ENCODE measurements at regions not wholly inside any gene's neighbourhood (a gene's known extent, or its start where the extent isn't known, plus 50 kb on each side); places are given as distances from the start of the nearest gene placed in this dataset.

GRCh38 chr13:97057176-97057575 lies 62.9 kb upstream of the OXGR1 start:
- Mint-ChIP-seq H3K4me3 (no peak overlapping the region), H3K27ac (ENCODE audit: unreplicated experiment) (no peak overlapping the region), H3K9me3 (peaks cover 7% of the 10 kb centered on the region), H3K27me3 (ENCODE audit: low read depth) (peaks cover 3% of the 10 kb centered on the region), H3K4me1 (no peaks in the 10 kb centered on the region), H3K36me3 (ENCODE audit: low read depth) (no peaks in the 10 kb centered on the region)
- TF ChIP-seq, protein P1, sequence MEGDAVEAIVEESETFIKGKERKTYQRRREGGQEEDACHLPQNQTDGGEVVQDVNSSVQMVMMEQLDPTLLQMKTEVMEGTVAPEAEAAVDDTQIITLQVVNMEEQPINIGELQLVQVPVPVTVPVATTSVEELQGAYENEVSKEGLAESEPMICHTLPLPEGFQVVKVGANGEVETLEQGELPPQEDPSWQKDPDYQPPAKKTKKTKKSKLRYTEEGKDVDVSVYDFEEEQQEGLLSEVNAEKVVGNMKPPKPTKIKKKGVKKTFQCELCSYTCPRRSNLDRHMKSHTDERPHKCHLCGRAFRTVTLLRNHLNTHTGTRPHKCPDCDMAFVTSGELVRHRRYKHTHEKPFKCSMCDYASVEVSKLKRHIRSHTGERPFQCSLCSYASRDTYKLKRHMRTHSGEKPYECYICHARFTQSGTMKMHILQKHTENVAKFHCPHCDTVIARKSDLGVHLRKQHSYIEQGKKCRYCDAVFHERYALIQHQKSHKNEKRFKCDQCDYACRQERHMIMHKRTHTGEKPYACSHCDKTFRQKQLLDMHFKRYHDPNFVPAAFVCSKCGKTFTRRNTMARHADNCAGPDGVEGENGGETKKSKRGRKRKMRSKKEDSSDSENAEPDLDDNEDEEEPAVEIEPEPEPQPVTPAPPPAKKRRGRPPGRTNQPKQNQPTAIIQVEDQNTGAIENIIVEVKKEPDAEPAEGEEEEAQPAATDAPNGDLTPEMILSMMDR (conservative IDR thresholded peaks at IDR 0.05) = no peak
- DNase-seq (ENCODE audit: low read depth, low spot score) = no peak

- no peak overlapping the region for H3K4me3 Mint-ChIP-seq
- peaks cover 4% of the 10 kb centered on the region for H3K9me3 Mint-ChIP-seq
- no peaks in the 10 kb centered on the region for H3K36me3 Mint-ChIP-seq (ENCODE audit: low read depth)
- TF ChIP-seq, protein P1 (conservative IDR thresholded peaks at IDR 0.05) = no peak
- no peak for DNase-seq (ENCODE audit: low read depth, low spot score)
- H3K4me1 Mint-ChIP-seq = no peaks in the 10 kb centered on the region
- peaks cover 3% of the 10 kb centered on the region for H3K27me3 Mint-ChIP-seq (ENCODE audit: low read depth)
- no peak overlapping the region for H3K27ac Mint-ChIP-seq (ENCODE audit: unreplicated experiment)
Measured at GRCh38 chr13:97058391-97058790, 64.1 kb upstream of the OXGR1 start.

DNA sequence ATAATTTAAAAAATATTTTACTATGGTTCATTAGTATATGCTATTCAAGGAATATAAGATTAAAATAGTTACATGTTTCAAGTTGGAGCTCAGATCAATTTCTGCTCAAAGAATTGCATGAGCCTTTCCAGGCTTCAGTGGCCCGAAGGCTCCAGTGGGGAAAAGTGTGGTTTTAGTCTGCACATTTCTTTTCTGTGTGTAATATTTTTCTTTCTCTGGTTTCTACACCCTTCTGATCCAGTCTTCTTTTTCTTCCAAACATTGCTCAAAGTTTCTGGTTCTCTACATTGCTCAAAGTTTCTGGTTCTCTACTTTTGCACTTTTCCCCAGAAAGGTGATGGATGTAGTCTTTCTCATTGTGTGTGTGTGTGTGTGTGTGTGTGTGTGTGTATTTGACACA lies 64.7 kb upstream of the OXGR1 start:
- H3K4me3 Mint-ChIP-seq = no peak overlapping the region
- DNase-seq (ENCODE audit: low read depth, low spot score) = no peak
- no peaks in the 10 kb centered on the region for H3K4me1 Mint-ChIP-seq
- peaks cover 4% of the 10 kb centered on the region for H3K9me3 Mint-ChIP-seq
- no peak overlapping the region for H3K27ac Mint-ChIP-seq (ENCODE audit: unreplicated experiment)
- peaks cover 3% of the 10 kb centered on the region for H3K27me3 Mint-ChIP-seq (ENCODE audit: low read depth)
- TF ChIP-seq, protein P1 (conservative IDR thresholded peaks at IDR 0.05) = no peak
- H3K36me3 Mint-ChIP-seq (ENCODE audit: low read depth) = no peaks in the 10 kb centered on the region

DNA sequence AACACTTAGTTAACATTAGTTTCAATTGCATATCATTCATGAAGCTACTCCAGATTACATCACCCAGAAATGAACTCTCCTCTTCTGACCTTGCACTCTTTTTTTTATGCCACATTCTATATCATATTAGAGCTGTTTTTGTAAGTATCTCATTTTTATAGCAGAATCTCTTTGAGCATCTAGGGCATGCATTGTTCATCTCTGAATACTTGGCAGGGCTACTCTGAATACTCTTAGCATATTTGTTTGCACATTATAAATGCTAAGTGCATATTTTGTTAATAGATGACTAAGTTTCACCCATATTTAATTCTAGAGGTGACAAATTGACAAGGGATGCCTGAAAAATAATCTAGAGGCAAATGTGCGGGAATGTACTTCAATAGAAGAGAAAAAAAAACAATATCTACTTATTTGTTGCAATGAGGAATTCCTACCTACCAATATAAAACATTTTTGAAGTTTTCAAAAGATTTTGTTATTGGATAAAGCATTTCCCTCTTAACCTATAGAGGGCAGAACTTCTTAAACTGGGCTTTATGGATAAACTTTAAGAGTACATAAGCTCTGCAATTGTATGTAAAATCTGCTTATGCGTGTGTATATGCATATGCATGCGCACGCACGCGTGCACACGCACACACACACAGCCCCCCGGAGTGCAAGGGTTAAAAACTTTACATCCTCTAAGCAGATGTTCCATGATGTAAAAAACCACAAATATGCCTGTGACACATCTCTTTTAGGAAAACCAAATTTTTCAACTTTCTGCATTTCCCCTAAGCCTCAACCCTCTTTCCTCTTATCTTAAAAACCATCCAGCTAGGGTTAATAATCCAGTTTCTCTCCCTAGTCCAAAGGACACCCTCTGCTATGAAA lies 73.0 kb upstream of the OXGR1 start:
- TF ChIP-seq, protein P1 (conservative IDR thresholded peaks at IDR 0.05) = no peak
- no peak for DNase-seq (ENCODE audit: low read depth, low spot score)
- H3K9me3 Mint-ChIP-seq = peaks cover 2% of the 10 kb centered on the region
- no peaks in the 10 kb centered on the region for H3K4me1 Mint-ChIP-seq
- H3K27me3 Mint-ChIP-seq (ENCODE audit: low read depth) = peaks cover 6% of the 10 kb centered on the region
- H3K27ac Mint-ChIP-seq (ENCODE audit: unreplicated experiment) = no peak overlapping the region
- H3K4me3 Mint-ChIP-seq = no peak overlapping the region
- H3K36me3 Mint-ChIP-seq (ENCODE audit: low read depth) = no peaks in the 10 kb centered on the region

DNA sequence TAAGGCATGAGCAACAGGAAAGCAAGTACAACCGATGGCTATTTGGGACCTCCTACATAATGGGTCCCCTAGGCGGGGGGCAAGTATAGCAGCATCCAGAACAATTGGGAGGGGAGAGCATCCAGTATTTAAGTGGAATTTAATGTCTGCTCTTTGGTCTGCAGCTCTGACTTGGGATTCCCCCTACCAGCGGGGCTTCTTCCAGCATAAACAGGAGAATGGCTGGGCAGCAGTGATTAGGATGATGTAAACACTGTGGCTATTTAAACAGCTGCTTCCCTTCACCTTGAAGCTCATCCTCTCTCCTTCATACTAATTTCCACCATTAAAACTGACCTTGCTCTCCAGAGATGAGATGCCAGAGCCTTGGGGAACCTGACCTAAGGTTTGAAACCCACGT lies 73.9 kb upstream of the OXGR1 start:
- Mint-ChIP-seq H3K4me3 (no peak overlapping the region), H3K4me1 (no peaks in the 10 kb centered on the region), H3K27me3 (ENCODE audit: low read depth) (peaks cover 6% of the 10 kb centered on the region), H3K27ac (ENCODE audit: unreplicated experiment) (no peak overlapping the region), H3K36me3 (ENCODE audit: low read depth) (no peaks in the 10 kb centered on the region), H3K9me3 (peaks cover 2% of the 10 kb centered on the region)
- TF ChIP-seq, protein P1 (conservative IDR thresholded peaks at IDR 0.05) = no peak
- DNase-seq (ENCODE audit: low read depth, low spot score) = no peak

All from neural crest cell (in vitro differentiated cells).